MCF 10A (cell line): ENCODE measurements at regions not wholly inside any gene's neighbourhood (a gene's known extent, or its start where the extent isn't known, plus 50 kb on each side); places are given as distances from the start of the nearest gene placed in this dataset.

Source experiments
- BruUV-seq: library from RNA; stranded (reverse); fragments of 400-500 nt; replicated peaks from 2 replicates; lab custom pipeline; 2021; lab: Mats Ljungman, UMichigan
- CTCF ChIA-PET: fragments of 300-600 bp; sonication (Branson Sonifier 250); formaldehyde crosslinking; extraction: SDS; loops from one replicate; lab custom pipeline; 2021; ENCODE audit warnings: antibody characterized with exemption, inconsistent platforms; lab: Yijun Ruan, JAX
- POLR2A ChIA-PET: fragments of 300-600, 350-650 bp; sonication (Branson Sonifier 250); formaldehyde crosslinking; extraction: SDS; loops from one replicate; lab custom pipeline; 2020; ENCODE audit warnings: antibody characterized with exemption, inconsistent platforms; lab: Yijun Ruan, JAX
- DNase-seq: peaks from one replicate; pipeline ENCODE4 v3.0.0-alpha.2; 2018; ENCODE audit not compliant: unreplicated experiment
- H3K27ac Mint-ChIP-seq: one replicate; pipeline ENCODE4 v1.8.0; 2022; ENCODE audit warnings: mild to moderate bottlenecking, low read depth, mixed read lengths; ENCODE audit not compliant: unreplicated experiment
- H3K27me3 Mint-ChIP-seq: one replicate; pipeline ENCODE4 v1.8.0; 2022; ENCODE audit warnings: mixed read lengths; ENCODE audit not compliant: insufficient read depth, unreplicated experiment
- H3K36me3 Mint-ChIP-seq: one replicate; pipeline ENCODE4 v1.8.0; 2022; ENCODE audit warnings: mild to moderate bottlenecking, moderate library complexity, mixed read lengths; ENCODE audit not compliant: insufficient read depth, unreplicated experiment
- H3K4me1 Mint-ChIP-seq: one replicate; pipeline ENCODE4 v1.8.0; 2022; ENCODE audit warnings: mixed read lengths; ENCODE audit not compliant: insufficient read depth, unreplicated experiment
- H3K4me3 Mint-ChIP-seq: one replicate; pipeline ENCODE4 v1.8.0; 2022; ENCODE audit warnings: mild to moderate bottlenecking, moderate library complexity, mixed read lengths; ENCODE audit not compliant: unreplicated experiment
- H3K9me3 Mint-ChIP-seq: one replicate; pipeline ENCODE4 v1.8.0; 2022; ENCODE audit warnings: mixed read lengths; ENCODE audit not compliant: unreplicated experiment
- CTCF ChIP-seq: fragments of 200-600 bp; IDR thresholded peaks from one replicate; pipeline ENCODE4 v1.8.0; 2022; ENCODE audit warnings: antibody characterized with exemption, mild to moderate bottlenecking; ENCODE audit not compliant: unreplicated experiment
- intact Hi-C: fragments of 100-400 bp; cut with micrococcal nuclease; formaldehyde crosslinking; loops from 2 replicates; pipeline ENCODE4 v1.14.1; 2022

- BruUV-seq, result no TSS peak
- Mint-ChIP-seq H3K4me3 (no peak overlapping the region), H3K9me3 (peaks cover 6% of the 10 kb centered on the region), H3K36me3 (no peaks in the 10 kb centered on the region), H3K4me1 (peaks cover 6% of the 10 kb centered on the region), H3K27ac (no peak overlapping the region), H3K27me3 (no peaks in the 10 kb centered on the region)
- no peak for TF ChIP-seq CTCF
- ChIA-PET POLR2A (interaction anchor here (0.7 kb wide), 1 partner anchor 11 kb away, joined by 4 read pairs; no protein-coding TSS in a partner anchor), CTCF (no interaction called here)
- DNase-seq, result no peak
- intact Hi-C loops, result no loop called here
Observed at GRCh38 chr4:13783800-13784411, 156.4 kb upstream of the BOD1L1 start.

GRCh38 chr4:13793020-13793710 is 165.6 kb upstream of the BOD1L1 start:
- ChIA-PET POLR2A (interaction anchor here (1.0 kb wide), 1 partner anchor 17 kb away, joined by 3 read pairs; no protein-coding TSS in a partner anchor), CTCF (no interaction called here)
- no peak overlapping the region for H3K27ac Mint-ChIP-seq
- H3K36me3 Mint-ChIP-seq, result no peaks in the 10 kb centered on the region
- H3K4me1 Mint-ChIP-seq, result no peaks in the 10 kb centered on the region
- intact Hi-C loops, result no loop called here
- DNase-seq, result no peak
- no TSS peak for BruUV-seq
- H3K27me3 Mint-ChIP-seq, result no peaks in the 10 kb centered on the region
- TF ChIP-seq CTCF, result no peak
- peaks cover 7% of the 10 kb centered on the region for H3K9me3 Mint-ChIP-seq
- no peak overlapping the region for H3K4me3 Mint-ChIP-seq

GRCh38 chr4:13794819-13795565 is 167.5 kb upstream of the BOD1L1 start:
- ChIA-PET CTCF (interaction anchor here (0.8 kb wide), 1 partner anchor 141 kb away, joined by 3 read pairs; no protein-coding TSS in a partner anchor), POLR2A (interaction anchor here (0.7 to 1.2 kb wide), 2 partner anchors 11 to 14 kb away, joined by 4 to 7 read pairs; no protein-coding TSS in a partner anchor)
- Mint-ChIP-seq H3K27ac (no peak overlapping the region), H3K27me3 (no peaks in the 10 kb centered on the region), H3K36me3 (no peaks in the 10 kb centered on the region), H3K9me3 (no peaks in the 10 kb centered on the region), H3K4me3 (no peak overlapping the region), H3K4me1 (no peaks in the 10 kb centered on the region)
- no peak for DNase-seq
- BruUV-seq, result no TSS peak
- TF ChIP-seq CTCF, result no peak
- intact Hi-C loops, result no loop called here

GRCh38 chr4:13797061-13797460 is 169.5 kb upstream of the BOD1L1 start:
- BruUV-seq, result no TSS peak
- ChIA-PET CTCF (interaction anchor here (0.9 kb wide), 1 partner anchor 140 kb away, joined by 4 read pairs; no protein-coding TSS in a partner anchor), POLR2A (interaction anchor here (0.8 to 1.3 kb wide), 2 partner anchors 9 kb away, joined by 3 to 4 read pairs; no protein-coding TSS in a partner anchor)
- intact Hi-C loops, result no loop called here
- no peaks in the 10 kb centered on the region for H3K27me3 Mint-ChIP-seq
- H3K36me3 Mint-ChIP-seq, result no peaks in the 10 kb centered on the region
- no peaks in the 10 kb centered on the region for H3K4me1 Mint-ChIP-seq
- no peak overlapping the region for H3K27ac Mint-ChIP-seq
- H3K9me3 Mint-ChIP-seq, result peaks cover 7% of the 10 kb centered on the region
- DNase-seq, result no peak
- TF ChIP-seq CTCF, result no peak
- no peak overlapping the region for H3K4me3 Mint-ChIP-seq
